Liver (tissue), 8 donors: ENCODE measurements at regions not wholly inside any gene's neighbourhood (a gene's known extent, or its start where the extent isn't known, plus 50 kb on each side); places are given as distances from the start of the nearest gene placed in this dataset.

ENCODE experiments used
- DNase-seq: peaks from one replicate; pipeline ENCODE4 v3.0.0-alpha.2; 2017; ENCODE audit warnings: low spot score
- H3K27ac ChIP-seq, 2 donors: one replicate each; pipeline ENCODE4 v1.7.0; 2013; ENCODE audit warnings: inconsistent platforms in 2 of 2, low read length in 2 of 2, control low read depth in 1 of 2, low read depth in 1 of 2, mild to moderate bottlenecking in 1 of 2
- H3K27me3 ChIP-seq, 4 donors: one replicate each; pipeline versions ENCODE4 v1.6.1 to v1.7.0; 2013; ENCODE audit warnings: low read length in 3 of 4, inconsistent platforms in 1 of 4, mild to moderate bottlenecking in 1 of 4, moderate library complexity in 1 of 4; ENCODE audit not compliant: control insufficient read depth in 4 of 4, insufficient read depth in 4 of 4
- H3K36me3 ChIP-seq, 4 donors: one replicate each; pipeline versions ENCODE4 v1.6.1 to v1.7.0; 2013; ENCODE audit warnings: low read length in 3 of 4, mild to moderate bottlenecking in 3 of 4, low read depth in 1 of 4, moderate library complexity in 1 of 4; ENCODE audit not compliant: control insufficient read depth in 4 of 4, insufficient read depth in 3 of 4
- H3K4me1 ChIP-seq, 4 donors: one replicate each; pipeline versions ENCODE4 v1.6.1 to v1.7.0; 2013; ENCODE audit warnings: low read length in 3 of 4, mild to moderate bottlenecking in 3 of 4, moderate library complexity in 1 of 4; ENCODE audit not compliant: control insufficient read depth in 4 of 4, insufficient read depth in 4 of 4
- H3K4me3 ChIP-seq, 3 donors: one replicate each; pipeline versions ENCODE4 v1.6.1 to v1.7.0; 2013; ENCODE audit warnings: low read length in 3 of 3, control low read depth in 1 of 3, low read depth in 1 of 3, mild to moderate bottlenecking in 1 of 3
- H3K9ac ChIP-seq, 2 donors: one replicate each; pipeline ENCODE4 v1.7.0; 2013; ENCODE audit warnings: low read length in 2 of 2, mild to moderate bottlenecking in 2 of 2, moderate library complexity in 2 of 2, control low read depth in 1 of 2, low read depth in 1 of 2
- H3K9me3 ChIP-seq, 4 donors: one replicate each; pipeline versions ENCODE4 v1.6.1 to v1.7.0; 2013; ENCODE audit warnings: low read length in 3 of 4; ENCODE audit not compliant: control insufficient read depth in 4 of 4
- ATF3 ChIP-seq: IDR thresholded peaks from 2 replicates; pipeline ENCODE4 v1.6.1; 2016; ENCODE audit warnings: antibody characterized with exemption
- CTCF ChIP-seq: fragments of 150-350 bp; IDR thresholded peaks from 2 replicates; pipeline ENCODE4 v1.5.1; 2017; ENCODE audit warnings: improper control_type of control experiment, low read depth, low read length; ENCODE audit not compliant: missing input control
- EGR1 ChIP-seq, 2 donors: IDR thresholded peaks; 2 replicates each; pipeline ENCODE4 v1.6.1; 2016 to 2018; ENCODE audit warnings: antibody characterized with exemption in 2 of 2, low read depth in 2 of 2
- FOXA1 ChIP-seq: IDR thresholded peaks from 2 replicates; pipeline ENCODE4 v1.6.1; 2016; ENCODE audit warnings: antibody characterized with exemption
- FOXA2 ChIP-seq: IDR thresholded peaks from 2 replicates; pipeline ENCODE4 v1.6.1; 2016; ENCODE audit warnings: antibody characterized with exemption
- GABPA ChIP-seq, 2 donors: IDR thresholded peaks in 1 of 2; conservative IDR thresholded peaks in 1 of 2; 2 replicates each; pipeline ENCODE4 v1.6.1; 2016; ENCODE audit warnings: antibody characterized with exemption in 2 of 2, mild to moderate bottlenecking in 1 of 2, moderate library complexity in 1 of 2
- HNF4A ChIP-seq, 2 donors: conservative IDR thresholded peaks; 2 replicates each; pipeline ENCODE4 v1.6.1; 2016; ENCODE audit warnings: antibody characterized with exemption in 2 of 2, mild to moderate bottlenecking in 2 of 2
- HNF4G ChIP-seq: IDR thresholded peaks from 2 replicates; pipeline ENCODE4 v1.6.1; 2016; ENCODE audit warnings: antibody characterized with exemption
- JUND ChIP-seq, 2 donors: IDR thresholded peaks; 2 replicates each; pipeline ENCODE4 v1.6.1; 2016; ENCODE audit warnings: antibody characterized with exemption in 2 of 2
- MAX ChIP-seq: IDR thresholded peaks from 2 replicates; pipeline ENCODE4 v1.6.1; 2016; ENCODE audit warnings: antibody characterized with exemption
- NR2F2 ChIP-seq: IDR thresholded peaks from 2 replicates; pipeline ENCODE4 v1.6.1; 2016; ENCODE audit warnings: antibody characterized with exemption
- RAD21 ChIP-seq, 2 donors: IDR thresholded peaks; 2 replicates each; pipeline ENCODE4 v1.6.1; 2016; ENCODE audit warnings: antibody characterized with exemption in 2 of 2, mild to moderate bottlenecking in 2 of 2
- REST ChIP-seq: IDR thresholded peaks from 2 replicates; pipeline ENCODE4 v1.6.1; 2016; ENCODE audit warnings: antibody characterized with exemption, mild to moderate bottlenecking
- RXRA ChIP-seq, 2 donors: IDR thresholded peaks; 2 replicates each; pipeline ENCODE4 v1.6.1; 2017 to 2018; ENCODE audit warnings: antibody characterized with exemption in 2 of 2, mild to moderate bottlenecking in 1 of 2
- SP1 ChIP-seq: IDR thresholded peaks from 2 replicates; pipeline ENCODE4 v1.6.1; 2018; ENCODE audit warnings: antibody characterized with exemption, mild to moderate bottlenecking
- TAF1 ChIP-seq: conservative IDR thresholded peaks from 2 replicates; pipeline ENCODE4 v1.6.1; 2016; ENCODE audit warnings: antibody characterized with exemption, mild to moderate bottlenecking
- YY1 ChIP-seq: IDR thresholded peaks from 2 replicates; pipeline ENCODE4 v1.6.1; 2016; ENCODE audit warnings: antibody characterized with exemption, mild to moderate bottlenecking
- ZBTB33 ChIP-seq: IDR thresholded peaks from 2 replicates; pipeline ENCODE4 v1.6.1; 2016; ENCODE audit warnings: antibody characterized with exemption
- WGBS: extraction: QIAGEN DNeasy Blood & Tissue Kit; methylation state at CpG from one replicate; pipeline ENCODE4 v1.1.7; 2013; 5-methylcytosine and 5-hydroxymethylcytosine counted together
- donor health status: healthy.
- donor health status: healthy.
- donor health status: healthy.
- donor health status: healthy.
- donor health status: healthy.

GRCh38 chr5:110255194-110255593, 471.3 kb downstream of the TMEM232 start:
- Histone ChIP-seq H3K4me3 (no peak overlapping the region), H3K4me1 (no peaks in the 10 kb centered on the region), H3K9me3 (no peaks in the 10 kb centered on the region), H3K27ac (no peak overlapping the region), H3K27me3 (no peaks in the 10 kb centered on the region), H3K9ac (no peak overlapping the region), H3K36me3 (no peaks in the 10 kb centered on the region)
- DNase-seq, result no peak
- WGBS, result 89% methylated on average over 1 of the region's 1 CpG
- no peak for TF ChIP-seq TAF1
- TF ChIP-seq ATF3, result no peak
- TF ChIP-seq HNF4A (conservative IDR thresholded peaks at IDR 0.05), result no peak
- TF ChIP-seq EGR1 (IDR thresholded peaks at IDR 0.05; ENCODE audit: low read depth in 2 of 2), result no peak
- no peak for TF ChIP-seq FOXA2
- TF ChIP-seq RAD21 (IDR thresholded peaks at IDR 0.05), result no peak
- no peak for TF ChIP-seq SP1
- no peak for TF ChIP-seq REST
- TF ChIP-seq JUND (IDR thresholded peaks at IDR 0.05), result no peak
- no peak for TF ChIP-seq FOXA1
- TF ChIP-seq ZBTB33, result no peak
- no peak for TF ChIP-seq GABPA (IDR thresholded peaks at IDR 0.05 in 1 of 2, conservative IDR thresholded peaks at IDR 0.05 in 1 of 2)
- TF ChIP-seq HNF4G, result no peak
- no peak for TF ChIP-seq NR2F2
- TF ChIP-seq MAX, result no peak
- TF ChIP-seq YY1, result no peak

GRCh38 chr5:110256298-110256697, 470.2 kb downstream of the TMEM232 start:
- H3K27me3 ChIP-seq, result no peaks in the 10 kb centered on the region
- WGBS, result 77% methylated on average over 2 of the region's 2 CpGs
- H3K9ac ChIP-seq, result no peak overlapping the region
- H3K36me3 ChIP-seq, result no peaks in the 10 kb centered on the region
- no peak overlapping the region for H3K4me3 ChIP-seq
- no peaks in the 10 kb centered on the region for H3K4me1 ChIP-seq
- DNase-seq, result no peak
- H3K9me3 ChIP-seq, result no peaks in the 10 kb centered on the region
- no peak overlapping the region for H3K27ac ChIP-seq
- no peak for TF ChIP-seq YY1
- TF ChIP-seq CTCF, result no peak
- no peak for TF ChIP-seq REST
- no peak for TF ChIP-seq NR2F2
- no peak for TF ChIP-seq HNF4A (conservative IDR thresholded peaks at IDR 0.05)
- no peak for TF ChIP-seq FOXA2
- no peak for TF ChIP-seq EGR1 (IDR thresholded peaks at IDR 0.05; ENCODE audit: low read depth in 2 of 2)
- TF ChIP-seq MAX, result no peak
- no peak for TF ChIP-seq JUND (IDR thresholded peaks at IDR 0.05)
- TF ChIP-seq GABPA (IDR thresholded peaks at IDR 0.05 in 1 of 2, conservative IDR thresholded peaks at IDR 0.05 in 1 of 2), result no peak
- no peak for TF ChIP-seq RAD21 (IDR thresholded peaks at IDR 0.05)
- no peak for TF ChIP-seq RXRA (IDR thresholded peaks at IDR 0.05)
- no peak for TF ChIP-seq SP1
- TF ChIP-seq HNF4G, result no peak
- no peak for TF ChIP-seq ATF3
- TF ChIP-seq FOXA1, result no peak
- TF ChIP-seq TAF1, result no peak
